GM21619 (cell line): ENCODE measurements at regions not wholly inside any gene's neighbourhood (a gene's known extent, or its start where the extent isn't known, plus 50 kb on each side); places are given as distances from the start of the nearest gene placed in this dataset.

Source experiments
- ATAC-seq: cut with Tn5 transposase; IDR thresholded peaks from one replicate; pipeline ENCODE4 v1.9.1; 2021; ENCODE audit not compliant: unreplicated experiment

- no peak for ATAC-seq
Measured at GRCh38 chr1:208757846-208758245, 513.7 kb upstream of the PLXNA2 start.

- no peak for ATAC-seq
Measured at GRCh38 chr1:208759255-208759654, 515.1 kb upstream of the PLXNA2 start.

GRCh38 chr1:208763971-208764370 is 519.8 kb upstream of the PLXNA2 start:
- no peak for ATAC-seq

GRCh38 chr1:208766832-208767231 is 522.6 kb upstream of the PLXNA2 start:
- no peak for ATAC-seq

GRCh38 chr1:208767816-208768215 is 523.6 kb upstream of the PLXNA2 start:
- ATAC-seq = no peak

- ATAC-seq = no peak
Measured at GRCh38 chr1:208772891-208773290, 528.7 kb upstream of the PLXNA2 start.

GRCh38 chr1:208775841-208776240 is 531.7 kb upstream of the PLXNA2 start:
- ATAC-seq = no peak

GRCh38 chr1:208778417-208778816 is 534.2 kb upstream of the PLXNA2 start:
- no peak for ATAC-seq

- ATAC-seq = no peak
Measured at GRCh38 chr1:208781391-208782045, 537.3 kb upstream of the PLXNA2 start.

GRCh38 chr1:208782186-208782585 is 538.0 kb upstream of the PLXNA2 start:
- ATAC-seq = no peak

GRCh38 chr1:208785629-208786028 is 541.4 kb upstream of the PLXNA2 start:
- ATAC-seq = no peak

GRCh38 chr1:208787219-208787618 is 543.0 kb upstream of the PLXNA2 start:
- ATAC-seq = no peak

GRCh38 chr1:208788013-208788540 is 543.9 kb upstream of the PLXNA2 start:
- no peak for ATAC-seq

- no peak for ATAC-seq
Measured at GRCh38 chr1:208791456-208791855, 547.3 kb upstream of the PLXNA2 start.

- no peak for ATAC-seq
Measured at GRCh38 chr1:208793861-208794345, 549.7 kb upstream of the PLXNA2 start.

- ATAC-seq = no peak
Measured at GRCh38 chr1:208799186-208799585, 555.0 kb upstream of the PLXNA2 start.

- ATAC-seq = no peak
Measured at GRCh38 chr1:208803011-208803811, 559.0 kb upstream of the PLXNA2 start.

GRCh38 chr1:208807446-208808127 is 563.4 kb upstream of the PLXNA2 start:
- no peak for ATAC-seq

GRCh38 chr1:208808301-208808700 is 564.1 kb upstream of the PLXNA2 start:
- no peak for ATAC-seq

GRCh38 chr1:208809876-208810275 is 565.7 kb upstream of the PLXNA2 start:
- ATAC-seq = no peak

GRCh38 chr1:208818770-208819445 is 574.7 kb upstream of the PLXNA2 start:
- ATAC-seq = no peak
